ENCODE measurements at regions not wholly inside any gene's neighbourhood (a gene's known extent, or its start where the extent isn't known, plus 50 kb on each side); places are given as distances from the start of the nearest gene placed in this dataset.

GRCh38 chr15:96747291-96747690, 416.8 kb downstream of the NR2F2 start:
- Histone ChIP-seq H3K4me1 (ENCODE audit: control insufficient read depth in 1 of 2, insufficient read depth in 1 of 2, low read depth in 1 of 2, low read length in 1 of 2) (peaks cover 0 to 14% of the 10 kb centered on the region in 2 experiments), H3K4me3 (ENCODE audit: low read depth in 1 of 2, low read length in 1 of 2) (no peak overlapping the region), H3K27ac (no peak overlapping the region), H3K9me3 (no peaks in the 10 kb centered on the region), H3K36me3 (no peaks in the 10 kb centered on the region), H3K27me3 (peaks cover 10% of the 10 kb centered on the region)
- TF ChIP-seq, protein P1, sequence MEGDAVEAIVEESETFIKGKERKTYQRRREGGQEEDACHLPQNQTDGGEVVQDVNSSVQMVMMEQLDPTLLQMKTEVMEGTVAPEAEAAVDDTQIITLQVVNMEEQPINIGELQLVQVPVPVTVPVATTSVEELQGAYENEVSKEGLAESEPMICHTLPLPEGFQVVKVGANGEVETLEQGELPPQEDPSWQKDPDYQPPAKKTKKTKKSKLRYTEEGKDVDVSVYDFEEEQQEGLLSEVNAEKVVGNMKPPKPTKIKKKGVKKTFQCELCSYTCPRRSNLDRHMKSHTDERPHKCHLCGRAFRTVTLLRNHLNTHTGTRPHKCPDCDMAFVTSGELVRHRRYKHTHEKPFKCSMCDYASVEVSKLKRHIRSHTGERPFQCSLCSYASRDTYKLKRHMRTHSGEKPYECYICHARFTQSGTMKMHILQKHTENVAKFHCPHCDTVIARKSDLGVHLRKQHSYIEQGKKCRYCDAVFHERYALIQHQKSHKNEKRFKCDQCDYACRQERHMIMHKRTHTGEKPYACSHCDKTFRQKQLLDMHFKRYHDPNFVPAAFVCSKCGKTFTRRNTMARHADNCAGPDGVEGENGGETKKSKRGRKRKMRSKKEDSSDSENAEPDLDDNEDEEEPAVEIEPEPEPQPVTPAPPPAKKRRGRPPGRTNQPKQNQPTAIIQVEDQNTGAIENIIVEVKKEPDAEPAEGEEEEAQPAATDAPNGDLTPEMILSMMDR (IDR thresholded peaks at IDR 0.05): no peak

- Histone ChIP-seq H3K4me3 (ENCODE audit: low read depth in 1 of 2, low read length in 1 of 2) (no peak overlapping the region), H3K27ac (no peak overlapping the region), H3K36me3 (no peaks in the 10 kb centered on the region), H3K9me3 (no peaks in the 10 kb centered on the region), H3K27me3 (peaks cover 10% of the 10 kb centered on the region), H3K4me1 (ENCODE audit: control insufficient read depth in 1 of 2, insufficient read depth in 1 of 2, low read depth in 1 of 2, low read length in 1 of 2) (no peaks in the 10 kb centered on the region)
- TF ChIP-seq, protein P1 (IDR thresholded peaks at IDR 0.05): no peak
These were observed 419.9 kb downstream of the NR2F2 start for GRCh38 chr15:96750361-96750760.

DNA sequence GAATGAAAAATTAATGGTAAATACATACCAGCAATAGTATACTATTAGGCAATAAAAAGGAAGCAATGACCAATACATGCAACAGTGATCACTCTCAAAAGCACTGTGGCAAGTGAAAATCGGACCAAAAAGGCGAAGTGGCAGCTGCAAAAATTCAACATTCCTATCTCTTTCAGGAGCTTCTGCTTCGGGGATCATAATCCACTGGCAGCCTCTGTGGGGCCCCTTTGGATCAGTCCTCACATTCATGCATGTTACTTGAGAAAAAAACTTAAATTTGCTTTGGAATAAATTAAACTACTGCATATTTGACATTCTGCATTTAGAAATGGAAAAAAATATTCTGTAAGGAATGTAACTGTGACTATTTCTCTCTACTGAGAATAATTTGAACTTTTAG, 425.6 kb downstream of the NR2F2 start:
- Histone ChIP-seq H3K4me1 (ENCODE audit: control insufficient read depth in 1 of 2, insufficient read depth in 1 of 2, low read depth in 1 of 2, low read length in 1 of 2) (no peaks in the 10 kb centered on the region), H3K9me3 (no peaks in the 10 kb centered on the region), H3K36me3 (no peaks in the 10 kb centered on the region), H3K27me3 (no peaks in the 10 kb centered on the region), H3K27ac (no peak overlapping the region), H3K4me3 (ENCODE audit: low read depth in 1 of 2, low read length in 1 of 2) (no peak overlapping the region)
- TF ChIP-seq, protein P1 (IDR thresholded peaks at IDR 0.05): no peak

DNA sequence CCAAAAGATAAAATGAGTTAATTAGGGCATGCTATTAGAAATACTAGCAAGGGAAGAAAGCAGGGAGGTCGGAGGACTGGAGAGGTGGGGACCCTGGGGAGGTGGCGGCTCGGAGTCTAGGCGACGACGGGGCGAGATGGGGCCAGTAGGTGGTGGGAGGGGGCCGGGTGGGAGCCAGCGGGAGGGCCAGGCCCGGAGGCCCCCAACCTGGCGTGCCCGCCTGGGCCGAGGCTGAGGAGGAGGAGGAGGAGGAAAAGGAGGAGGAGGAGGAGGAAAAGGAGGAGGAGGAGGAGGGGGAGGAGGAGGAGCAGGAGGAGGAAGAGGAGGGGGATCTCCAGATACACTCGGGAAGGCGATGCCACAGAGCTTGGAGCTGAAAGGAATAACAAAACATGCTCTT, 426.2 kb downstream of the NR2F2 start:
- no peaks in the 10 kb centered on the region for H3K4me1 ChIP-seq (ENCODE audit: control insufficient read depth in 1 of 2, insufficient read depth in 1 of 2, low read depth in 1 of 2, low read length in 1 of 2)
- TF ChIP-seq, protein P1 (IDR thresholded peaks at IDR 0.05): no peak
- H3K4me3 ChIP-seq (ENCODE audit: low read depth in 1 of 2, low read length in 1 of 2): no peak overlapping the region
- H3K27me3 ChIP-seq: no peaks in the 10 kb centered on the region
- H3K27ac ChIP-seq: no peak overlapping the region
- no peaks in the 10 kb centered on the region for H3K36me3 ChIP-seq
- no peaks in the 10 kb centered on the region for H3K9me3 ChIP-seq

GRCh38 chr15:96762566-96762965, 432.1 kb downstream of the NR2F2 start:
- no peaks in the 10 kb centered on the region for H3K4me1 ChIP-seq (ENCODE audit: control insufficient read depth in 1 of 2, insufficient read depth in 1 of 2, low read depth in 1 of 2, low read length in 1 of 2)
- no peaks in the 10 kb centered on the region for H3K9me3 ChIP-seq
- H3K27ac ChIP-seq: no peak overlapping the region
- TF ChIP-seq, protein P1 (IDR thresholded peaks at IDR 0.05): no peak
- H3K36me3 ChIP-seq: no peaks in the 10 kb centered on the region
- H3K4me3 ChIP-seq (ENCODE audit: low read depth in 1 of 2, low read length in 1 of 2): no peak overlapping the region
- peaks cover 8% of the 10 kb centered on the region for H3K27me3 ChIP-seq

DNA sequence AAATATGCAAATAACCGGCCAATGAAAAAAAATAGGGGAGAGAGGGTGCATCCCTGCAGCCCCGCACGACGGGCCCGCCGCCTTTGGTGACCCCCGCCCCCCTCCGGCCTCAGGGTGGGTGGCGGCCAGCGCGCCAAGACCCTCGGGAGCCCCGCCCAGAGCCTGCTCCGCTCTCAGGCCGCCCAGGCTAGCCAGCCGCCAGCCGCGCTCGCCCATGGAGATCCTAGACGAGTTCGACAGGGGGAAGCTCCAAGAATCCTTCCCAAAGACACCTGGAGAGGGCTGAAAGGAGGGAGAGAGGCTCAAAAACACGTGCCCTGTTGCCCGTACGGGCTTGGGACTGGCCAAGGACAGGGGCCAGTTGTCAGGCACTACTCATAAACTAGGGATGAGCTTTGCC, 434.0 kb downstream of the NR2F2 start:
- no peaks in the 10 kb centered on the region for H3K9me3 ChIP-seq
- no peak overlapping the region for H3K4me3 ChIP-seq (ENCODE audit: low read depth in 1 of 2, low read length in 1 of 2)
- no peak overlapping the region for H3K27ac ChIP-seq
- TF ChIP-seq, protein P1 (IDR thresholded peaks at IDR 0.05): no peak
- H3K36me3 ChIP-seq: no peaks in the 10 kb centered on the region
- H3K4me1 ChIP-seq (ENCODE audit: control insufficient read depth in 1 of 2, insufficient read depth in 1 of 2, low read depth in 1 of 2, low read length in 1 of 2): no peaks in the 10 kb centered on the region
- H3K27me3 ChIP-seq: peaks cover 8% of the 10 kb centered on the region
